NB4 (cell line): ENCODE measurements at regions not wholly inside any gene's neighbourhood (a gene's known extent, or its start where the extent isn't known, plus 50 kb on each side); places are given as distances from the start of the nearest gene placed in this dataset.

Experiments used
- MYC ChIP-seq: IDR thresholded peaks from 2 replicates; pipeline ENCODE4 v1.6.1; 2011; ENCODE audit warnings: low read depth, low read length
- POLR2A ChIP-seq: IDR thresholded peaks from 2 replicates; pipeline ENCODE4 v1.6.1; 2011; ENCODE audit warnings: mild to moderate bottlenecking; ENCODE audit not compliant: insufficient read length; ENCODE audit errors: extremely low read depth
- TF ChIP-seq, protein P1 (sequence below): IDR thresholded peaks from one replicate; pipeline ENCODE4 v1.5.1; 2012; ENCODE audit warnings: low read depth, low read length

GRCh38 chr6:68282646-68283045 lies 352.4 kb upstream of the ADGRB3 start:
- TF ChIP-seq, protein P1, sequence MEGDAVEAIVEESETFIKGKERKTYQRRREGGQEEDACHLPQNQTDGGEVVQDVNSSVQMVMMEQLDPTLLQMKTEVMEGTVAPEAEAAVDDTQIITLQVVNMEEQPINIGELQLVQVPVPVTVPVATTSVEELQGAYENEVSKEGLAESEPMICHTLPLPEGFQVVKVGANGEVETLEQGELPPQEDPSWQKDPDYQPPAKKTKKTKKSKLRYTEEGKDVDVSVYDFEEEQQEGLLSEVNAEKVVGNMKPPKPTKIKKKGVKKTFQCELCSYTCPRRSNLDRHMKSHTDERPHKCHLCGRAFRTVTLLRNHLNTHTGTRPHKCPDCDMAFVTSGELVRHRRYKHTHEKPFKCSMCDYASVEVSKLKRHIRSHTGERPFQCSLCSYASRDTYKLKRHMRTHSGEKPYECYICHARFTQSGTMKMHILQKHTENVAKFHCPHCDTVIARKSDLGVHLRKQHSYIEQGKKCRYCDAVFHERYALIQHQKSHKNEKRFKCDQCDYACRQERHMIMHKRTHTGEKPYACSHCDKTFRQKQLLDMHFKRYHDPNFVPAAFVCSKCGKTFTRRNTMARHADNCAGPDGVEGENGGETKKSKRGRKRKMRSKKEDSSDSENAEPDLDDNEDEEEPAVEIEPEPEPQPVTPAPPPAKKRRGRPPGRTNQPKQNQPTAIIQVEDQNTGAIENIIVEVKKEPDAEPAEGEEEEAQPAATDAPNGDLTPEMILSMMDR = no peak
- TF ChIP-seq POLR2A (no peak), MYC (no peak)
